Fibroblast of villous mesenchyme (primary cell): ENCODE measurements at regions not wholly inside any gene's neighbourhood (a gene's known extent, or its start where the extent isn't known, plus 50 kb on each side); places are given as distances from the start of the nearest gene placed in this dataset.
A peak's percentile ranks its signal among the peaks of the same experiment; 100 is the strongest.

ENCODE experiments used
- DNase-seq: peaks from one replicate; pipeline ENCODE4 v3.0.0-alpha.2; 2010; ENCODE audit warnings: low read depth
- H3K4me3 ChIP-seq: 2 replicates; pipeline ENCODE4 v1.5.1; 2011; ENCODE audit warnings: low read depth, mild to moderate bottlenecking, low read length
- CTCF ChIP-seq: IDR thresholded peaks from 2 replicates; pipeline ENCODE4 v1.5.1; 2012; ENCODE audit warnings: low read depth, mild to moderate bottlenecking, low read length; ENCODE audit not compliant: insufficient read depth

DNA sequence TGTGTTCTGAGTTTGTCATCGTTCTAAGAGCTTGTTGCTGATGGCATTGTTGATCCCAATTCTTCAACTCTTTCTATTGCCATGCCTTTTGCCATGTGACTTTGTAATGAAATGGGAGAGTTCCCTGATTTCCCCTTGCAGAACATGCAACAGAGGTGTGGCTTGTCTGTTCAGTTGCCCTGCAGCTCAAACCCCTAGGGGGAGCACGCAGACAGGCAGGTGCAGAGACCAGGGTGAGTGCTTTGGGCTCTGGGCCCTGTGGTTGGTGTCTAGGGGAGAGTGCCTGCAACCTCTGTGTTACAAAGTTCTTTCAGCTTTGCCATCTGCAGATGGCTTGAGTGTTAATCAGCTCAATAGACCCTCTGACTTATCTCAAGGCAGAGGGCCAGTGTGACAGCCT lies 332.7 kb downstream of the MID1IP1 start:
- no peak for TF ChIP-seq CTCF
- no peak overlapping the region for H3K4me3 ChIP-seq
- DNase-seq = no peak

DNA sequence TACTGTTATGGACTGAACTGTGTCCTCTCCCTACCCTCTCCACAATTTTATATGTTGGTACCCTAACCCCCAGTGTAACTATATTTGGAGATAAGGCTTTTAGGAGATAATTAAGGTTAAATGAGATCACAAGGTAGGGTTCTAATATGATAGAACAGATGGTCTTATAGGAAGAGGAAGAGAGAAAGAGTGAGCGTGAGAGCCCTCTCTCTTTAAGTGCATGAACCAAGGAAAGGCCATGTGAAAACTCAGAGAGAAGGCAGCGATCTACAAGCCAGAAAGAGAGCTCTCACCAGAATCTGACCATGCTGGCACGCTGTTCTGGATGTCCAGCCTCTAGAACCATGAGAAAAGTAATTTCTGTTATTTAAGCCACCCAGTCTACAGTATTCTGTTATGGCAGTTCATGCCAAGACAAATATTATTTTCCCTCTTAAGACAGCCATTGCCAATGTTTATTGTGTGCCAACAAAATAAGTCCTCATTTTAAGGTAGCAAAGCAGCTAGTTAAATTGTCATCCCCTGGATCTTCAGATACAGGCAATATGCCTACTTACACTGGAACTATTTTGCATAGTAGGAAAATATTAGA lies 336.2 kb downstream of the MID1IP1 start:
- no peak for DNase-seq
- H3K4me3 ChIP-seq = no peak overlapping the region
- no peak for TF ChIP-seq CTCF

GRCh38 chrX:39140581-39140980 lies 339.3 kb downstream of the MID1IP1 start:
- no peak for TF ChIP-seq CTCF
- H3K4me3 ChIP-seq = no peak overlapping the region
- DNase-seq = no peak

- DNase-seq = no peak
- TF ChIP-seq CTCF = no peak
Measured at GRCh38 chrX:39144323-39144722, 343.1 kb downstream of the MID1IP1 start.

DNA sequence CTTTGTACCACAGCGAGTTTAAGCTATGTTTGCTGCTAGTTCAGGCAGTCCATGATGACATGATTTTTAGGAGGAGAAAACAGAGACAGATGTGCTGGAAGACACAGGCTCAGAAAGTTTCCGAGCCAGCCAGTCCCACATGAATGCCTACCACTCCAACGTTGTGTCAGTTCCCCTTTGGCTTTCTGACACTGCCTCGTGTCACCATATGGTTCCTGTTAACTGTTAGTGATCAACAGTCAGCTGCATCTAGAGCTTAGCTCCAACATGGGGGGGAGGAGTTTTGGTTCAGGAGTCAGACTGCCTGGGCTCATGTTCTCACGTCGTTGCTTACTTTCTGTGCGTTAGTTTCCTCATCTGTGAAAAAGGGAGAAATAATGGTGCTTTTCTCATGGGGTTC lies 343.7 kb downstream of the MID1IP1 start:
- no peak for TF ChIP-seq CTCF
- H3K4me3 ChIP-seq = no peak overlapping the region

More at GRCh38 chrX:39144323-39144722, 343.1 kb downstream of the MID1IP1 start:
- no peak overlapping the region for H3K4me3 ChIP-seq

DNA sequence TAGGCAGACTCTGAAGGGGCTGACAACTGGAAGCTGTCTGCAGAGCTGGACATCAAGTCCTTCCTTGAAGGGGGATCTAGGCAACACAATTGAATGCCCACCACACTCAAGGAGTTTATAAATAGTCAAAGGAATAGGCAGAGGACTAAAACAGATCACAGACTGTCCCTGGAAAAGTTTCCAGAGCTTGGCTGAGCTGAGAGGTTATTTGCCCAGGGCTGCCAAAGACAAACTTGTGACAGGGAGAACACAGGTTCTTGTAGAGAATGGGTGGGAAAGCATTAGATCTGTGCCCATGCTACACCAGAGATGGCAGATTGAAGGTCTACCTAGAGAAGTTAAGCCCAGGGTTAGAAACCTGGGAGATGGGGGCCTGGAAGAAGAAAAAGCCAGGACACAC lies 344.6 kb downstream of the MID1IP1 start:
- DNase-seq = no peak
- TF ChIP-seq CTCF = no peak
- no peak overlapping the region for H3K4me3 ChIP-seq

More for the DNA sequence above, 343.7 kb downstream of the MID1IP1 start:
- no peak for DNase-seq

DNA sequence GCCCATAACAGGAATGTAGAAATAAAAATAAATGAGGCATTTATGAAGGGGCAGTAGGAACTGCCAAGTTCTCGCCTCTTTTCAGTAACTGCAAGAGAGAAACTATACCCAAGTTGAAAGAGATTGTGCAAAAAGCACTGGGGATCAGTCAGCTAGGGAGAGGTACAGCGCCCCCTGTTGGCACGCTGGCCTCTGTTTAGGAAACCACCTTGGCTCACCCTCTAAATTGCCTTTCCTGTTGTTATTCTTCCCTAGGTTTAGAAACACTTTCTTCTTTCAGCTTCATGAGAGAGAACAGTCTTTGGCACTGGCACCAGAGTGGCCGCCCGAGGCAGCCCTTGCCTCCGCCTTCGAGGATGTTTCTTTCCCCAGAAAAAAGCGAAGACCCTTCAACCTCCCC lies 348.5 kb downstream of the MID1IP1 start:
- H3K4me3 ChIP-seq = no peak overlapping the region
- DNase-seq = peak; percentile 54
- peak; percentile 69 for TF ChIP-seq CTCF
